Dedifferentiated amniotic fluid mesenchymal stem cell (primary cell): ENCODE measurements at regions not wholly inside any gene's neighbourhood (a gene's known extent, or its start where the extent isn't known, plus 50 kb on each side); places are given as distances from the start of the nearest gene placed in this dataset.

Experiments used
- DNase-seq: peaks from one replicate; pipeline ENCODE4 v3.0.0-alpha.2; 2016; ENCODE audit errors: extremely low spot score

DNA sequence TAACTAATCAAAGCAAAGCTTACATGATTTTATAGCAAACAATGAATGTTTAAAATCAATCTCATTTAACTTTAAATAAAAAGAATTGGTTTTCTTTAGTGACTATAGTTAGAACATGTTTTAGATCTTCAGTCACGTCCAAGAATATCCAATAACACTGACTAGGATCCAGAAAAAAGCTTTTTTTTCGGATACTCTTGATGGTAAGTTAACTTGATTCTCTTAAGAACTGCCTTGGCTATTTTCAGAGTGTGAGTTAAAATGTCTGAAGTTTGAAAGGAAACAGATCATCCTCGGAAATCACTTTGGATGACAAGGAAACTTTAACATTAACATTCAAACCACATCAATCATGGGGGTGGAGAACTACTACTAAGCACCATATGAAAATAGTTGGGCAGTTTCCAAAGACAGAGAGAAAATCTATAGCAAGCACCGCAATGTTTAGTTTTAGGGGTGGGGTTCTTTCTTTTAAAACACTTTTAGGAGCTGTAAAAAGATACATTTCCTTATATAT is 83.7 kb upstream of the SLC27A6 start:
- DNase-seq, result no peak

DNA sequence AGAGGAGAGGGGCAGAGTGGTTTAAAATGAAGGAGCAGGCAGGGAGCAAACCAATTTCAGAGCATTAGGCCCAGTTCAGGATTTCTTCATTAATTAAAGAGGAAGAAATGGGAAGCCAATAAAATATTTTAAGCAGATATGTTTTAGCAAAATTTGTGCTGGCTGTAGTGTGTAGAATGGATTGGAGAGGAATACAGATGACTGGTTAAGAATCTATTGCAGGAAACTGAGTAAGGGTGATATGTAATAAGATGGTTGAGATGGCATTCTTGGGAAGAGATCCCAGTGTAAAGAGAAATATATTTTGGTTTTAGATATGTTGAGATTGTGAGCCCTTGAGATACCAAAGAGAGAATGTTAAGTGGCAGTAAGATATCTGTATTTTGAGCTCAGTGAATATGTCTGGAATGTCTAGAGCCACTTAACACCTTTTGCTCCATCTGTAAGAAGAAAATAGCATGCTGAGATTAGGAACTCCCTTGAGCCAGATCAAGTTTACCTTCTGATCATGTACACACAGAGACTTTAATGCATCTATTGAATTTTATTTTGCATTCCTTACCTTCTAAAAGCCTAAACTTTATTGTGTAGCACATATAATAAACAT is 79.5 kb upstream of the SLC27A6 start:
- DNase-seq, result no peak

DNA sequence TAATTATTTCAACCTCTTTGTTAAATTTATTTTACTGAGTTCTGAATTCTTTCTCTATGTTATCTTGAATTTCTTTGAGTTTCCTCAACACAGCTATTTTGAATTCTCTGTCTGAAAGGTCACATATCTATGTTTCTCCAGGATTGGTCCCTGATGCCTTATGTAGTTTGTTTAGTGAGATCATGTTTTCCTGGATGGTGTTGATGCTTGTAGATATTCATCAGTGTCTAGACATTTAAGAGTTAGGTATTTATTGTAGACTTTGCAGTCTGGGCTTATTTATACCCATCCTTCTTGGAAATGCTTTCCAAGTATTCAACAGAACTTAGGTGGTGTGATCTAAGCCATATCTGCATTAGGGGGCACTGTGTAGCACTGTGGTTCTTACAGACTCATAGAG is 70.2 kb upstream of the SLC27A6 start:
- DNase-seq, result no peak

DNA sequence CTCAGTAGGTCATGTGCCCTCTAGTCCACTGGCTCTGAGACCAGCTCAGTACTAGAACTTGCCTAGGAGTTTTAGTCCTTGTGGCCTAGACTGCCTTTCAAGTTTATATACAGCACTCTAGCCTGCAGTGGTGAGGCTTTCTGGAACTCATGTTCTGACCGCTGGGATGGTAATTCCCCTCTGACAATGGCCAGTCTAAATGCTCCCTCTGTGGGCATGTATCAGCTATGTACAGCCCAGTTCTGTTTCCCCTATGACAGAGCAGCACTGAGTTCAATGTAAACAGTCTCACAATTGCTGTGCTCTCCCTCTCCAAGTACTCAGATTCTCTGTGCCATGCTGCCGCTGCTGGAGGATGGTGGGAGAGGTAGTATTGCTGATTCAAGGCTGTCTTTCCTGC is 68.6 kb upstream of the SLC27A6 start:
- no peak for DNase-seq

DNA sequence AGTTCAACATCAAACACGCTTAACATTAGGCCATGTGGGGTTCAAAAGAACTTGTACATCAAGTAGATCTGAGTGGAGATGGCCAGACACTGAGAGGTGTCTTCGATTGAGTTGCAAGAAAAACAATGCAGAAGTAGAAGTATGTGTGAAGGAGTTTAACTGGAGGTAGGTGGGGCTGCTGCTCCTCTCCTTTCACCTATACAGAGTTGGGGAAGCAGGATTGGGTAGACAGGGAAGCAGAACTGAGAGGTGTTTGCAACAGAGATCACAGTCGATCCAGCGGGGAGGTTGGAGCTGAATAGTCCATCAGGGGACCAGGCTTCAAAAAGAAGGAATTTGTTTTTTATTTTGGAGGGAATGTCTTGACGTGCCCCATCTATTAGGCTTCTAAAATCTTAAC is 61.7 kb upstream of the SLC27A6 start:
- DNase-seq, result no peak

DNA sequence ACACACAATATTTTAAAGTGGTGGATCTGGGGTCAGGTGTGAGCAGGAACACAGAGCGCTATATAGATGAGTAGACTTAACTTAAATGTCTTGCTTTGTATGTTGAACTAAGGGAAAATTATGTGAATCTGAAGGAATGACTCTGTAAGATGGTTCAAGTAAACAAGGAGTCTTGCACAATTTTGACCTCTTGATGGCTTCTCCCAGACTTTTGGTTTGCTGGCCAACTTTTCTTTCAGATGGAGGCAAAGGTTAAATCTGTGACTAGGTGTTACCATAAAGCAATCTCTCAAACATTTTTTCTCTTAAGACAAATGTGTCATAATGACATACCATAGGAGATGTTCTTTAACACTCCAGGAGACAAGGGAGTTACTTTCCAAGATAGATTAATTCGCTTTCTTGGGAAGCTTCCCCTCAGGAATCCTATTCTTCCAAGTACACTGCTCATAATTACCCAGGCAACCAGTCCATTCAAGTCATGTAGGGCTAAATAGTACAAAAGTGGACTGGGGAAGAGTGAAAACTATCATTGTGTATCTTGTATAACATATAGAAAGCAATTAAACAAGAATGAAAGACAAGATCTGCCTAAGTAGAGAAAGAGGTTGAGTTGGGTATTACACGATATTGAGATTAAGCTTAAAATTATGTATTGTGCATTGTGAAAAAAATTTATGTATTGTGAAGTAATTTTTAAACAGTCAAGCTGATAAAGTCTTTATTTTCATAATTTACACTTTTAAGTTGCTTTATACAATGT is 60.3 kb upstream of the SLC27A6 start:
- no peak for DNase-seq

DNA sequence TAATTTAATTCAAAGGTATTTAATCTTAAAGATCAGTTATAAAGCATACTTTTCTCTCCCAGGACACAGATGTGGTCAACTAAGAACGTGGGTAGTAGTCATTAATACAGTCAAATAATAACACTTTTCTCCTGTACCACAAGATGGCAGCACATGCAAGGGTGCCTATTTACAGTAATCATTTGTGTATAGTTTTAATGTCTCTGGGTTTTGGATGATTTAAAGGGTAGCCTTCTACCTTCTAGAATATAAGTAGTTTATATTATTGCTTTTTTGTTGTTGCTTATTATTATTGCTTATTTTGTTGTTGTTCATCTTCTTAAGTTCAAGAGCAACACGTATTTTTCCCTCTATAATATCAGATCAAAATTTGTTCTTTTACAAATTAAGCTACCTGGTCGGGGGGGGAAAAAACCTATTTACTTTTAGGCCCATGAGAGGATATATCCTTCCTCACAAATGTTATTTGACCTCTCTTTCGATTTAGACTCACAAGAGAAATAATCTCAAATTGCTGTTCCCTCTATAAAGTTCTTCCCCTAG is 59.6 kb upstream of the SLC27A6 start:
- peak; percentile 65 for DNase-seq

DNA sequence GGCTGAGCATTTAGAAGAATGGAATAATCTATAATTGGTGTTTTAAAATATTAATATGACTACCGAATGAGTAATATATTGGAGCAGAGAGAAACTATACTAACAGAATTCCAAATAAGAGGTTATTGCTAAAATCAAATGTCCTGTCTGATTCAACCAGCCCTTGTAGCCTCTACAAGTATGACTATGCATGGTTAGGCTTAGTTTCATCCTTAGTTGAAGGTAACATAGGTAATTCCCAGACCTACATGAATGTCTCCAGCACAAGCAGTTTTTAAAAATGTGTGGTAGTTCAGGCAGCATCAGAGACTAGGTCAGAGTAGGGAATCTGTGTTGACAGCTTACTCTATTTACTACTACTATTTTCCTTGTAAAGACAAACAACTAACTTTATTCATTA is 51.7 kb upstream of the SLC27A6 start:
- DNase-seq, result no peak
